ENCODE measurements at regions not wholly inside any gene's neighbourhood (a gene's known extent, or its start where the extent isn't known, plus 50 kb on each side); places are given as distances from the start of the nearest gene placed in this dataset.

DNA sequence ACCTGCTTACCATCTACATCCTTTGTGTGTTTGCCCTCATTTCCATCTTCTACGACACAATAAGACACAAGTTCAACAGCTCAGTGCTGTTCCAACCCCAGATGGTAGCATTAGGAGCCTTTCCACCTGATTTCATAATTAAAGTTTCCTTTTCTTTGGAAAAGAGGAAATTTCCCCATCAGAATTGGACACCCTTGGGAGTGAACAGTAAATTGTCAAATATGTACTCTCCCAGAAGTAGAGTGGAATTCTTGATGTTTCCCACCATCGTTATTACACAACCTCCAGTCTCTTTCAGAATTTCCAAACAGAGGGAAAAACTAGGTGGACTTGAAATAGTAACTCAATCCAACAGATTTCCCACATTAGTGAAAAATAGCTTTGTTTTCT is 337.6 kb upstream of the OR4E1 start:
- no peak for DNase-seq (ENCODE audit: extremely low read depth, low read depth)
- TF ChIP-seq, protein P1, sequence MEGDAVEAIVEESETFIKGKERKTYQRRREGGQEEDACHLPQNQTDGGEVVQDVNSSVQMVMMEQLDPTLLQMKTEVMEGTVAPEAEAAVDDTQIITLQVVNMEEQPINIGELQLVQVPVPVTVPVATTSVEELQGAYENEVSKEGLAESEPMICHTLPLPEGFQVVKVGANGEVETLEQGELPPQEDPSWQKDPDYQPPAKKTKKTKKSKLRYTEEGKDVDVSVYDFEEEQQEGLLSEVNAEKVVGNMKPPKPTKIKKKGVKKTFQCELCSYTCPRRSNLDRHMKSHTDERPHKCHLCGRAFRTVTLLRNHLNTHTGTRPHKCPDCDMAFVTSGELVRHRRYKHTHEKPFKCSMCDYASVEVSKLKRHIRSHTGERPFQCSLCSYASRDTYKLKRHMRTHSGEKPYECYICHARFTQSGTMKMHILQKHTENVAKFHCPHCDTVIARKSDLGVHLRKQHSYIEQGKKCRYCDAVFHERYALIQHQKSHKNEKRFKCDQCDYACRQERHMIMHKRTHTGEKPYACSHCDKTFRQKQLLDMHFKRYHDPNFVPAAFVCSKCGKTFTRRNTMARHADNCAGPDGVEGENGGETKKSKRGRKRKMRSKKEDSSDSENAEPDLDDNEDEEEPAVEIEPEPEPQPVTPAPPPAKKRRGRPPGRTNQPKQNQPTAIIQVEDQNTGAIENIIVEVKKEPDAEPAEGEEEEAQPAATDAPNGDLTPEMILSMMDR (IDR thresholded peaks at IDR 0.05; ENCODE audit: low read depth, low read length), result no peak

GRCh38 chr14:22010545-22011252 is 337.1 kb upstream of the OR4E1 start:
- TF ChIP-seq, protein P1 (IDR thresholded peaks at IDR 0.05; ENCODE audit: low read depth, low read length), result no peak
- DNase-seq (ENCODE audit: extremely low read depth, low read depth), result no peak

DNA sequence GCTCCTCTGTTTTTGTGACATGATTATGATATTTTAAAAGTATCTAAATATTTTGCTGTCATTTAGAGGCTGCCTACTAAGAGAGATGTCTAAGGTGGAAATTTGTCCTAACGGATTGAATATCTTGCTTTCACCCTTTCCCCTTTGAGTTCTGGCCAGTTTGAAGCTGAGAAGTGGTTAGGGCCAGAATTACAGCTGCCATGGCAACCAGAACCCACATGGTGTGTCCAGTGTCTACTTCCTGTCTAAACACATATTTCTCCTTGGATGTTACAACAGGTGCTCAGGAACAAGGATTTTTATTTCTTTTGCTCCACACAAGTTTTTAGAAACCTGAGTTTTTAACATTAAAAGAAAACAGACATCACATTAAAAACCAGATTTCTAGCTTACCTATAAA is 335.1 kb upstream of the OR4E1 start:
- DNase-seq (ENCODE audit: extremely low read depth, low read depth), result no peak
- TF ChIP-seq, protein P1 (IDR thresholded peaks at IDR 0.05; ENCODE audit: low read depth, low read length), result no peak

DNA sequence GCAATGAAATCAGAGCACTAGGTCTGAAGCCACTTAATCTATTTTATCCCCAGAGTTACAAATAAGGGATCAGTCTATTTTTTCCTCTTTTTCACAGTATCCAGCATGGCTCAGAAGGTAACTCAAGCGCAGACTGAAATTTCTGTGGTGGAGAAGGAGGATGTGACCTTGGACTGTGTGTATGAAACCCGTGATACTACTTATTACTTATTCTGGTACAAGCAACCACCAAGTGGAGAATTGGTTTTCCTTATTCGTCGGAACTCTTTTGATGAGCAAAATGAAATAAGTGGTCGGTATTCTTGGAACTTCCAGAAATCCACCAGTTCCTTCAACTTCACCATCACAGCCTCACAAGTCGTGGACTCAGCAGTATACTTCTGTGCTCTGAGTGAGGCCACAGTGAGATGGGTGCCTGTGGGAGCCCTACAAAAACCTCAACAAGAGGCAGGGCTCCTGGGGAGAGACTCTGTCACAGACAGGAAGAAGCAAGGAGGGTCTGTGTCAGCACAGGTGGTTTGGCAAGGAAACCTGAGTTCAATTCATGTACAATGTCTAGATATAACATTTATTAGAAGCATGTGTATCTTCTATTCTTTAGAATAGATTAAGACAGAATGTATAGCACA is 334.3 kb upstream of the OR4E1 start:
- TF ChIP-seq, protein P1 (IDR thresholded peaks at IDR 0.05; ENCODE audit: low read depth, low read length), result no peak
- DNase-seq (ENCODE audit: extremely low read depth, low read depth), result no peak

GRCh38 chr14:22007363-22007762 is 333.7 kb upstream of the OR4E1 start:
- no peak for DNase-seq (ENCODE audit: extremely low read depth, low read depth)
- TF ChIP-seq, protein P1 (IDR thresholded peaks at IDR 0.05; ENCODE audit: low read depth, low read length), result no peak

DNA sequence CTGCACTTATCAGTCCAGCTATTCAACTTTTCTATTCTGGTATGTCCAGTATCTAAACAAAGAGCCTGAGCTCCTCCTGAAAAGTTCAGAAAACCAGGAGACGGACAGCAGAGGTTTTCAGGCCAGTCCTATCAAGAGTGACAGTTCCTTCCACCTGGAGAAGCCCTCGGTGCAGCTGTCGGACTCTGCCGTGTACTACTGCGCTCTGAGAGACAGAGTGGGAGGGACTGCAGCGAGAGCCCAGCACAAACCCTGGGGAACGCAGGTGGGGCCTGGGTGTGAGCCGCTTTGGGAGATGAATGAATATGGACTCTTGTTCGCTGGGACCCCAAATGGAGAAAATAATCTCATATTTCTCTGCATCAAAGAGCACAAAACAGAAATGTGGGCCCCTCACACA is 329.8 kb upstream of the OR4E1 start:
- TF ChIP-seq, protein P1 (IDR thresholded peaks at IDR 0.05; ENCODE audit: low read depth, low read length), result no peak
- no peak for DNase-seq (ENCODE audit: extremely low read depth, low read depth)

DNA sequence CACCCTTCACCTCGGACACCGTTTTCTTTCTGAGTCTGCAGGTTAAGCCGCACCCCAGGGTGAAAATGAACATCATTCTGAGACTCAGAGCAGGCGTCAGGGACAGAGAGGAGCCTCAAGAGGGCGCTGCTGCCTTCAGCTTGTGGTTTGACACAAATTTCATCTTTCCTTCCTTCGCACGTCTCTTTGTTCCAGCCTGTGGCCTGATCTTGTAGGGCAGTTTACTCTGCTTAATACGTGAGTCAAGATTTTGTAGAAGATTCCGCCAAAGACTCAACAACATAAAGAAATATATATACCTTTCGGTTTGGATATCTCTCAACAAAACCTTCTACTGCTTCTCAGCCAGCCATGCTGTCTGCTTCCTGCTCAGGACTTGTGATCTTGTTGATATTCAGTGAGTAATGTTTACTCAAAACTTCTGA is 329.3 kb upstream of the OR4E1 start:
- DNase-seq (ENCODE audit: extremely low read depth, low read depth), result no peak
- TF ChIP-seq, protein P1 (IDR thresholded peaks at IDR 0.05; ENCODE audit: low read depth, low read length), result no peak; the same call in 1 of the 2 replicates

Data from AG09319 (cell line).